HG03039 (cell line): ENCODE measurements at regions not wholly inside any gene's neighbourhood (a gene's known extent, or its start where the extent isn't known, plus 50 kb on each side); places are given as distances from the start of the nearest gene placed in this dataset.
A peak's percentile ranks its signal among the peaks of the same experiment; 100 is the strongest.
"Not testable (repeated sequence)": the region's sequence is repeated elsewhere in the genome, so short reads cannot be mapped to it uniquely, and the experiment has no call there.

Experiments used
- ATAC-seq: cut with Tn5 transposase; IDR thresholded peaks from one replicate; pipeline ENCODE4 v1.9.1; 2021; ENCODE audit warnings: mild to moderate bottlenecking, moderate library complexity; ENCODE audit not compliant: unreplicated experiment

DNA sequence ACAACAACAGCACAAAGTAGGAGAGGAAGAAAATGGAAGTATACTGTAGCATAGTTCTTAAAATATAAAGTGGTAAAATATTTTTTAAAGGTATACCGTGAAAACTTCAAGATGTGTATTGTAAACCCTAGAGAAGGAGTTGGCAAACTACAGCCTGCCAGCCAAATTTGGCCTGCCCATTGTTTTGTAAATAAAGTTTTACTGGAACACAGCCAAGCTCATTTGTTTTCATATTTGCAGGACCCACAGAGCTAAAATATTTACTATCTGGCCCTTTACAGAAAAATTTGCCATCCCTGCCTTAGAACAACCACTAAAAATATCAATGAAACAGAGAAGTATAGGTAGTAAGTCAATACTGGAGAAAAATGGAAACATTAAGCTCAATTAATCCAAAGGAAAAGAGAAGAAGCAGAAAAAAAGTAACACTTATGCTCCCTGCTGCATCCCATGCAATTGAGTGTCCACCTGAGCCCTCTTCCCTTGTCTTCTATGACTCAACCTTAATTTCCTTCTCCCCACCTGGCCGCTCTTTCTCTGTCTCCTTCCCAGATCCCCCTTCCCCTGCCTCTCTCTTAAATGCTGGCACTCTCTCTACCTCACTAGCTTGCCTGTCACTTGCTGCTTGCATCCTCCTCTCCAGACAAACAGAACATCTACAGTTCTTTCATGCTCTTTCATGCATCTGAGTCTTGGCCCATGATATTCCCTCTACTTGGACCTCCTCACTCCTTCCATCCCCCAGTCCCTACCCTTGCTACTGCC is 50.6 kb upstream of the FER start:
- no peak for ATAC-seq

- ATAC-seq = no peak
Measured at GRCh38 chr5:108696407-108696806, 51.3 kb upstream of the FER start.

DNA sequence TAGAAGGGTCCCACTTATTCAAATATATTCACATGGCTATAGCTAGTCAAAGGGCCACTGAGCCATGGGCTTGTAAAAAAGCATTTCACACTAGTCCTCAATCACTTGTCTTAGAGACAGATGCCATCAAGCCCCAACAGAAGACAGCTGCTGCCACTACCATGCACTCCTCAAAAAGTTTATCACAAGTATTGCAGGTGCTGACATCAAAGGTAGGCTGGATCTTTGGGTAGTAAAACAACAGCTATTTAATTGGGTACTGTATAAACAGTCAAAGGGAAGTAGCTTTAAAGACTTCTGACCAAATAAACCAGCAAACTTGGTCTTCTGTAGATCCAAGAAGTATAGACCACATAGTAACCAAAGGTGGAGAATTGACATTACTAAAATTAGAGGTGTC is 59.2 kb upstream of the FER start:
- ATAC-seq = no peak

GRCh38 chr5:108687595-108688200 is 60.0 kb upstream of the FER start:
- ATAC-seq = no peak

GRCh38 chr5:108686676-108687075 is 61.0 kb upstream of the FER start:
- no peak for ATAC-seq

GRCh38 chr5:108685448-108686216 is 62.1 kb upstream of the FER start:
- ATAC-seq = not testable (repeated sequence)

DNA sequence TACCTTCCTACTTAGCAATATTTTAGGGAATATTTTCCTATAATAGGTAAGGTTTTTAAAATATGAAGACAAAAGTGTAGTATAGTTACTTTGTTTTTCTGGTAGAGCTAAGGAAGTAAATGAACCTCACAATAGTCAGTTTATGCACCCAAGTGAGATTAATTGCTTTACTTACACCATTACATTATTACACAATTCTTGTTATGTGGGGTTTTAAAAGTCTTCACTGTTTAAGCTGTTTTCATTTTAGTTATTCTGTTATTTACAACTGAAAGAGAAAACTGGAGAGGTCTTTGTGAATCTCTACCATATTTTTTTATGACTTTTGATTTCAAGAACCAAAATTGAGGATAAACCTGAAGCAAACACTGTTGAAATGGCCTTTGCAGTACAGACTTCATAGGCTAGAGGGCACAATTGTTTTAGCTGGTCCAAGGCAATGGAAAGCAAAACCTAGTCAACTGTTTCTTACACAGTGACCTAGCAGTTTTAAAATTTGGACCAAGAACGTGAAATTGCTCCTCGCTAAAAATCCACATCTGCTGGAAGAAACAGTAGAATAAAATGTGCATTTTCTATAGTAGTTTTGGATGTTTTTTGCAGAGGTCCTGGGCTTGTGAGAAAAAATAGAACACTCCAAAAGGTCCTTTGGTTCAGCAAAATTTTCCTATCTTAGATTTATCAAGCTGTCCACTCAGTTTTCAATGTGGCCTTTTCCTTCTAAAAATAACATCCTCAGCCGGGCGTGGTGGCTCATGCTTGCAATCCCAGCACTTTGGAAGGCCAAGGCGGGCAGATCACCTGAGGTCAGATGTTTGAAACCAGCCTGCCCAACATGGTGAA is 66.4 kb upstream of the FER start:
- peak; percentile 89 for ATAC-seq

GRCh38 chr5:108678091-108678490 is 69.6 kb upstream of the FER start:
- no peak for ATAC-seq

DNA sequence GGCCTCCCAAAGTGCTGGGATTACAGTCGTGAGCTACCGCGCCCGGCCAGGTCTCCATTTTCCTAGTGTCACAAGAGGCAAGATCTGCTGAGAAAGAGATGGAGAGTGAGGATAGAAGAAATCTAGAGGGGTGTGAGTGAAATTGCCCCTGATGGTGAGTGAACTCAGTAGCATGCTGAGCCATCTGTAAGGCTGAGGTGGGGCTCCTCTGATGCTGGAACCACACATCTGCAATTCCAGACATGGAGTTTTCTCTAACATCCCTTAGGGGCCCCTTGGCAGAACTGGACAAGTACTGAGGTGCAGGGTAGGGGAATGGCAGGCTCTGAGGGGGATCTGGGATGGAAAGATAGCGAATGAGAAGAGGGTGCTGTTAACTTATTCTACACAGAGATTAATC is 72.0 kb upstream of the FER start:
- ATAC-seq = no peak

DNA sequence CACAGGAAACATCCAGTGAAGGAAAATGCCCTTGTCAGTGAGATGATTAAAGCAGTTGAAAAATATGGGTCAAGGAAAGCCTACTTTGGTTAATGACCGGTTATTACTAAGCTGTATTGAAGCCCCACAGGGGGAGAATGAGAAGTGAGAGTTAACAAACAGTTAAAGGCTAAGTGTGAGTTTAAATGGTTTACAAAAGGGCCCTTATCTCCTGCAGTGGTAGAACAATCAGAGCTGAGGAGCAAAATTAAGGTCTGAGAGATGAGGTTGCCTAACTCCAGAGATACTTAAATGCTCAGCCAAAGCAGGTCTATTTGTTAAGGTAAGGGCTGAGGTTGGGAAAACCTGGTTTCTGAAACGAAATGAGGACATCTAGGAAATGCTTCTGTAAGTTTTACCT is 75.1 kb upstream of the FER start:
- ATAC-seq = no peak

DNA sequence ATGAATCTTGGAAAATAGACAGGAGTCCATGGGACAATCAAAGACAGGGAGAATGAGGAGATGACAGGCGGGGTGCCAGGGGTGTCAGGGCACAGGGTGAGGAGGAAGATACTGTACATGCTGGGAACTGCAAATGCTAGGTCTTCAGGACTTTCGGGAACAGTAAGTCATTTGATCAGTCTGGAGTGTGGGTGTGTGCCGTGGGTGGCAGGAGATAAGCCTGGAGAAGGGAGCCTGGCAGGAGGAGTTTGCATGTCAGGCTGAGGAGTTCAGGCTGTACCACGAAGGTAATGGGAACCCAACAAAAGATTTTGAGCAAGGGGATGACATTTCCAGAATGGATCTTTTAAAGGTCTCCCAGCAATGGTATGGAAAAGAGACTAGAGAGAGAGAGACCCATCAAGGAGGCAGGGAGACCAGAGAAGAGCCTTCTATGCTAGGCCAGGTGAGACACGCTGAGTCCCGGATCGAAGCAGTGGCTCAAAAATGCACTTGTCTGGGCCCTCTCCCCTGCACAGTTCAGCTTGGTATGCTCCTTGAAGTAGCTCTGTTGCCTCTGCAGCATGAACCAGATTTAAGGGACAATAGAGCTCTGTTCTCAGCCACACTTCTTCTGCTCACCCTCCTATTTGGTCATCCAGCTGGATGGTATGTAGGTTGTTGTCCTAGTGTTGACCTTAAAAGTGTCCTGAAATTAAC is 77.0 kb upstream of the FER start:
- ATAC-seq = no peak

DNA sequence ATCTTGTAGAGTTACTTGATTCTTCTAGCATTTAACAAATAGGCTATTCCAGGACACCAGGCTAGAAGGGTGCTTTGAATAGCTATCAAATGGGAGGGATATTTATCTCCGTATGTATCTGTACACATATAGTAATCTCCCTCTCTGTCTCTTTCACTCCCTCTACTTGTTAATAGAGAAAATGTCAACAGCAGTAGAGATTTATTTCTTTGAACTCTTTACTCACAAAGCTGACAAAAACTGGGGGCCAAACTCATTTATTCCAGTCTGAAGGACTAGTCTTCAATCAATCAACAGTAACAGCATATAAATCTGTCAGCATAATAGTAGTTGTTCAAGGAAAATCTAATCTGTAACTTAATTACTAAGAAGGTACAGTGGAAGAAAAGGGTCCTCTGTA is 78.2 kb upstream of the FER start:
- ATAC-seq = no peak

DNA sequence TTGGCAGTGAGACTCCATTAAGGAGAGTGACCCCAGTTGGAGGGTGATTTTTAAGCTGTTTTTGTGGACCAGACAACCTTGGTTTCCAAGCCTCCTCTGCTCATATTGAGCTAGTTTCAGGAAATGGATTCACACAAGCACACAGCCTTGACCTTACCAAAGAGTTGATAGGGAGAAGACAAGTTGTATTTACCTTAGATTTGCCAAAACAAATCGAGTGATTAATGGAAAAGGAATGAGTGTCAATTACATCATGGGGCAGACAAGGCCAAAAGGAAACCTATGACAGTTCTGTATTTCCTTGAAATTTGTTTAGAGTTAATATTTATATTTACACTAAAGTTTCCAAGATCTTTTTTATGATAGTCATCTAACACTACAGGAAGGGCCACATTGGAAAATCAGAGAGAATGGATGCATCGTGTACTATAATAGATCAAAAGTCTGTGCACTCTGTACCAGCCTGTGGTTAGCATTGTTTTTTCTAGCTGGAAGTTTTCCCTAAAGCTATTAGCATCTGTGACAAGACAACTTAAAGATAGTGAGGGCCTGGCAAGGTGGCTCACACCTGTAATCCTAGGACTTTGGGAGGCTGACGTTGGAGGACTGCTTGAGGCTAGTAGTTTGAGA is 86.0 kb upstream of the FER start:
- no peak for ATAC-seq

DNA sequence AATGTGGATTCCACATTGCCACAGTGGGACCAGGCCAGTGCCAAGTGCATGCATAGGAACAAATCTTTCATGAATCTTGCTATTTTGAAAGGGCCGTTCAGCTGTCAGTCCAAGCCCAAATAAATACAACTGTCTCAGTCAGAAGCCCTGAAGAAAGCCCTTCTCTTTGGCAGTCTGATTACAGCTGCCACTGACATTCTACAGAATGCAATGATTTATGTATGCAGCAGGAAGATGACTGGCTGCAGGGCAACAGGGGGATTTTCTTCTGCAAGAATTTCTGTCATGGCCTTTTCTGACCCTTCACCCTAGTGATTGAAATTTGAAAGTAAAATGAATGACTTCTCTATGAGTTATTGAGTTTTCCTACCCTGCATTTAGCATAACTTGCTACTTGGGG is 86.7 kb upstream of the FER start:
- ATAC-seq = no peak

GRCh38 chr5:108660291-108660690 is 87.4 kb upstream of the FER start:
- no peak for ATAC-seq

DNA sequence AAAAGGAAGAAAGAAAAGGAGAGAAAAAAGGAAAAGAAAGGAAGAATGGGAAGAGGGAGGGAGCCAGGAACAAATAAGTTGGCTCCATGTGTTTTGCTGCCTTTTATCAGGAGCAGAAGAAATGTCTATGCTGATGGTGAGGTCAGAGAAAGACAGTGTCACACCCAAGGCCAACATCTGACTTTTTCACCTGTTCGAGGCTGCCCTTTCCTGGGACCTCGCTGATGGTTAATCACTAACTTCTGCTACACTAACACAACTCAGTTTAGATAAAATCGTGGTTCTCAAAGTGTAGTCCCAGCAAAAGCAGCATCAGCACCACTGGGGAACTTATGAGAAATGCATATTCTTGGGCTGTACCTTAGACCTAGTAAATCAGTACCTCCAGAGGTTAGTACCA is 88.2 kb upstream of the FER start:
- no peak for ATAC-seq

DNA sequence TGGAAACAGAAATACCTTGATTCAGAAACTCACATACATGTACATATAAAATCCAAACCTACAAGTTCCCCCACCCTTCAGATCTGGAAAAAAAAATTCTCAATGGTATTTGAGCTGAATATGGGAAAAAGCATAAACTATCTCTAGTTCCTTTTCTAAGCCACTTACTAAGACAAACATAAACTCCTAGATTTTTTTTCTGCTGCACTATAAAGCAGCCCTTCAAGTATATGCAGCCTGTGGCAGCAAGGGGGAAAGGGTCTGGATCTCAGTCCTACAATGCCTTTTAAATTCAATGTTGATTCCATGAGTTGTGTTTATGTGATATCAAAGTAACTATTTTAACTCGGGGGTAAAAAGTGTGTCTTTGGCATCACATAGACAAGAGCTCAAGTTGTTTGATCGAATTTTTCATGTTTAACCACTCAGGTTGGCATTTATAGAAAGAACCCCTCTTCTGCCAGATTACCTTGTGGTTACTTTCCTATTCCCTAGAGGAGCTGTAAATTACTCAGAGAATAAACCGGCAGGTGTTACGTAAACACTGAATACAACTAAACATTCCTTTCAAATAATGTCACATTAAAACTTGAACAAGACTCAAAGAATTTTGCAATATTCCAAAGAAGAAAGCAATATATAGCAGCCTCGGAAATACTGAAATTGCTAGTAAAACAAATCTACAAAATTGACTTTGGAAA is 91.8 kb upstream of the FER start:
- no peak for ATAC-seq

- no peak for ATAC-seq
Measured at GRCh38 chr5:108654051-108654450, 93.6 kb upstream of the FER start.

DNA sequence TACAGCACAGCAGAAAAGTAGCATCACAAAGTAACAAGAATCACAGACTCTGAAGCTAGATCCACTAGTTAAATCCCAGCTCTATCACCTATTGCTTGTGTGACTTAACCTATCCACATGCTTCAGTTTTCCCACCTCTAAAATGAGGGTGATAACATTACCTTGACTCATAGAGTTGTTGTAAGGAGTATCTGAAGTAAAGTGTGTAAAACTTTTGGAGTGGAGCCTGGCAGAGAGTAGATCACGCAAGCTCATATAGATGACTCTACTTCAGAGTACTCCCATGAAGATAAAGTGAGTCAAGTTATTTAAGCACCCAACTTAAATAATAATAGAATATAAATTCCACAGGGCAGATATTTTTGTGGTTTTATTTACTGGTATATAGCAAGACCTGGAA is 94.5 kb upstream of the FER start:
- ATAC-seq = no peak

DNA sequence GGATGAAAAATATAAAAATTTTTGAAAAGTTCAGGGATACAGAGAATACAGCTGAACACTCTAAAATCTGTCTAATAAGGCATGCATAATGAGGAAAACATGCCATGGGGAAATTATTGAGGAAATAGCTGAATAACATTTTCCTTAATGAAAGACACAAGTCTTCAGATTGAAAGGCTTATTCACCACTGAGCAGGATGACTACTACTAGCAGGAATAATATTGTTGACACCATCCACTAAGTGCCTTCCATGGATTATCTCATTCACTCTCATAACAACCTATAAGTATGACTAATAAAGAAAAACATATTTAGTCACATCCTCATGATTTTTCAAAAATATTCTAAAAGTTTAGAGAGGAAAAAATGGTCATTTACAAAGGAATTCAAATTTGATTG is 96.7 kb upstream of the FER start:
- ATAC-seq = no peak
